ENCODE measurements at regions not wholly inside any gene's neighbourhood (a gene's known extent, or its start where the extent isn't known, plus 50 kb on each side); places are given as distances from the start of the nearest gene placed in this dataset.

- Histone ChIP-seq H3K4me1 (peaks cover 0 to 5% (median under 1%) of the 10 kb centered on the region in 12 donors), H3K9me3 (peaks cover 0 to 8% (median 0%) of the 10 kb centered on the region in 12 donors), H3K27me3 (peaks cover 0 to 5% (median 0%) of the 10 kb centered on the region in 9 donors), H3K36me3 (no peaks in the 10 kb centered on the region), H3K27ac (no peak overlapping the region), H3K4me3 (no peak overlapping the region)
- WGBS, 4 donors, result 86 to 94% (median 89%) methylated on average over 3 of the region's 3 CpGs
- TF ChIP-seq CTCF (IDR thresholded peaks at IDR 0.05), result no peak
- no peak for TF ChIP-seq POLR2A (IDR thresholded peaks at IDR 0.05)
- intact Hi-C loops (cut with DNase I), result loop anchor here in 4 of 10 donors (5.0 to 10.0 kb wide), 6 partner anchors 412 to 1897 kb away; partner anchors contain the start of gene SOX9 (in 1 of the 4)
- ATAC-seq (no peak), DNase-seq (no peak)
Measured at GRCh38 chr17:72534776-72535175, 414.0 kb downstream of the SOX9 start.

- TF ChIP-seq POLR2A (IDR thresholded peaks at IDR 0.05), result no peak
- no peak for TF ChIP-seq CTCF (IDR thresholded peaks at IDR 0.05)
- DNase-seq (no peak), ATAC-seq (no peak)
- Histone ChIP-seq H3K4me3 (no peak overlapping the region), H3K27me3 (peaks cover 0 to 8% (median 0%) of the 10 kb centered on the region in 9 donors), H3K4me1 (peaks cover 0 to 7% (median 2%) of the 10 kb centered on the region in 12 donors), H3K27ac (no peak overlapping the region), H3K36me3 (no peaks in the 10 kb centered on the region), H3K9me3 (peaks cover 0 to 8% (median 0%) of the 10 kb centered on the region in 12 donors)
- intact Hi-C loops (cut with DNase I), result loop anchor here in 4 of 10 donors (5.0 to 10.0 kb wide), 6 partner anchors 413 to 1898 kb away; partner anchors contain the start of gene SOX9 (in 1 of the 4)
- 64 to 87% (median 76%) methylated on average over 4 of the region's 4 CpGs for WGBS, 4 donors
Measured at GRCh38 chr17:72535346-72535745, 414.5 kb downstream of the SOX9 start.

GRCh38 chr17:72535779-72536178 is 415.0 kb downstream of the SOX9 start:
- Histone ChIP-seq H3K4me3 (no peak overlapping the region), H3K27me3 (peaks cover 0 to 8% (median 0%) of the 10 kb centered on the region in 9 donors), H3K36me3 (no peaks in the 10 kb centered on the region), H3K9me3 (peaks cover 0 to 8% (median 0%) of the 10 kb centered on the region in 12 donors), H3K4me1 (peaks cover 0 to 10% (median 3%) of the 10 kb centered on the region in 12 donors), H3K27ac (no peak overlapping the region)
- WGBS, 4 donors, result 81 to 88% (median 86%) methylated on average over 5 of the region's 5 CpGs
- intact Hi-C loops (cut with DNase I), result loop anchor here in 4 of 10 donors (5.0 to 10.0 kb wide), 6 partner anchors 413 to 1898 kb away; partner anchors contain the start of gene SOX9 (in 1 of the 4)
- DNase-seq, result no peak
- ATAC-seq, result no peak
- TF ChIP-seq POLR2A (IDR thresholded peaks at IDR 0.05), result no peak
- no peak for TF ChIP-seq CTCF (IDR thresholded peaks at IDR 0.05)

GRCh38 chr17:72536788-72537187 is 416.0 kb downstream of the SOX9 start:
- no peak overlapping the region for H3K27ac ChIP-seq
- TF ChIP-seq POLR2A (IDR thresholded peaks at IDR 0.05) (no peak), CTCF (IDR thresholded peaks at IDR 0.05) (no peak)

More at GRCh38 chr17:72536788-72537187, 416.0 kb downstream of the SOX9 start:
- Histone ChIP-seq H3K36me3 (no peaks in the 10 kb centered on the region), H3K4me3 (no peak overlapping the region), H3K27me3 (peaks cover 0 to 8% (median 0%) of the 10 kb centered on the region in 9 donors), H3K9me3 (peaks cover 0 to 8% (median 0%) of the 10 kb centered on the region in 12 donors), H3K4me1 (peaks cover 0 to 10% (median 3%) of the 10 kb centered on the region in 12 donors)
- DNase-seq, result no peak
- ATAC-seq, result no peak
- WGBS, 4 donors, result 74 to 86% (median 82%) methylated on average over 8 to 9 of the region's 9 CpGs
- intact Hi-C loops (cut with DNase I), result loop anchor here in 4 of 10 donors (5.0 to 10.0 kb wide), 6 partner anchors 414 to 1899 kb away; partner anchors contain the start of gene SOX9 (in 1 of the 4)

Measured in heart left ventricle (tissue), 16 donors.